HEK293 (cell line): ENCODE measurements at regions not wholly inside any gene's neighbourhood (a gene's known extent, or its start where the extent isn't known, plus 50 kb on each side); places are given as distances from the start of the nearest gene placed in this dataset.

ENCODE experiments used
- CTCF ChIA-PET: fragments of 350-600 bp; formaldehyde crosslinking; extraction: SDS; loops from one replicate; lab custom pipeline; 2021; ENCODE audit warnings: antibody characterized with exemption; lab: Yijun Ruan, JAX
- POLR2A ChIA-PET: fragments of 300-600 bp; formaldehyde crosslinking; extraction: SDS; loops from one replicate; lab custom pipeline; 2020; ENCODE audit warnings: antibody characterized with exemption, inconsistent platforms; lab: Yijun Ruan, JAX
- H3K27ac ChIP-seq: fragments of 200-500 bp; sonication (Bioruptor generic); 2 replicates; pipeline ENCODE4 v1.5.1; 2014; ENCODE audit warnings: low read depth, low read length, control low read depth, inconsistent platforms; ENCODE audit errors: extremely low read depth
- H3K36me3 ChIP-seq, 2 experiments: fragments of 200-500 bp in 1 of 2; sonication (Bioruptor generic) in 1 of 2; 1 replicate in 1 of 2; 2 replicates in 1 of 2; pipeline ENCODE4 v1.5.1; 2014 to 2017; ENCODE audit warnings: inconsistent platforms in 2 of 2, low read length in 2 of 2; ENCODE audit not compliant: control insufficient read depth in 2 of 2, insufficient read depth in 1 of 2
- H3K4me1 ChIP-seq: fragments of 200-500 bp; sonication (Bioruptor generic); 2 replicates; pipeline ENCODE4 v1.5.1; 2014; ENCODE audit warnings: mild to moderate bottlenecking, low read length, inconsistent platforms; ENCODE audit not compliant: control insufficient read depth, insufficient read depth
- H3K4me3 ChIP-seq: 2 replicates; pipeline ENCODE4 v1.5.1; 2011; ENCODE audit warnings: low read depth, mild to moderate bottlenecking, control low read depth, low read length, moderate library complexity
- H3K9me3 ChIP-seq: fragments of 200-500 bp; sonication (Bioruptor generic); 2 replicates; pipeline ENCODE4 v1.5.1; 2014; ENCODE audit warnings: low read depth, low read length, inconsistent platforms; ENCODE audit not compliant: control insufficient read depth, insufficient read depth
- BCL11A ChIP-seq: fragments of 450-650 bp; formaldehyde crosslinking; IDR thresholded peaks from 2 replicates; pipeline ENCODE4 v1.5.1; 2016; ENCODE audit warnings: low read depth, missing biosample characterization, missing genetic modification characterization
- GFI1B ChIP-seq: fragments of 450-650 bp; formaldehyde crosslinking; IDR thresholded peaks from 2 replicates; pipeline ENCODE4 v1.5.1; 2016; ENCODE audit warnings: missing biosample characterization, missing genetic modification characterization
- ZBTB7A ChIP-seq: fragments of 450-650 bp; formaldehyde crosslinking; IDR thresholded peaks from 2 replicates; pipeline ENCODE4 v1.5.1; 2016; ENCODE audit warnings: low read depth, missing biosample characterization, missing genetic modification characterization
- ZNF133 ChIP-seq: fragments of 450-650 bp; formaldehyde crosslinking; IDR thresholded peaks from 2 replicates; pipeline ENCODE4 v1.5.1; 2016; ENCODE audit warnings: missing biosample characterization, missing genetic modification characterization
- ZNF184 ChIP-seq: fragments of 450-650 bp; IDR thresholded peaks from 2 replicates; pipeline ENCODE4 v1.5.1; 2018; ENCODE audit warnings: missing biosample characterization, mild to moderate bottlenecking, missing genetic modification characterization
- ZNF266 ChIP-seq: fragments of 450-650 bp; formaldehyde crosslinking; IDR thresholded peaks from 2 replicates; pipeline ENCODE4 v1.5.1; 2016; ENCODE audit warnings: missing biosample characterization, missing genetic modification characterization, low read depth
- ZNF354C ChIP-seq: fragments of 450-650 bp; formaldehyde crosslinking; IDR thresholded peaks from 2 replicates; pipeline ENCODE4 v1.5.1; 2016; ENCODE audit warnings: missing biosample characterization, missing genetic modification characterization, low read depth, borderline replicate concordance
- ZNF37A ChIP-seq: fragments of 450-650 bp; IDR thresholded peaks from 2 replicates; pipeline ENCODE4 v1.5.1; 2018; ENCODE audit warnings: missing biosample characterization, missing genetic modification characterization
- ZNF521 ChIP-seq: fragments of 450-650 bp; formaldehyde crosslinking; IDR thresholded peaks from 2 replicates; pipeline ENCODE4 v1.5.1; 2017; ENCODE audit warnings: missing biosample characterization, mild to moderate bottlenecking, missing genetic modification characterization
- ZNF571 ChIP-seq: fragments of 450-650 bp; formaldehyde crosslinking; IDR thresholded peaks from 2 replicates; pipeline ENCODE4 v1.5.0; 2017; ENCODE audit warnings: missing biosample characterization, missing genetic modification characterization
- ZNF600 ChIP-seq: fragments of 450-650 bp; formaldehyde crosslinking; IDR thresholded peaks from 2 replicates; pipeline ENCODE4 v1.5.1; 2016; ENCODE audit warnings: missing biosample characterization, missing genetic modification characterization
- ZNF660 ChIP-seq: fragments of 450-650 bp; IDR thresholded peaks from 2 replicates; pipeline ENCODE4 v1.5.1; 2018; ENCODE audit warnings: missing biosample characterization, mild to moderate bottlenecking, missing genetic modification characterization
- ZNF664 ChIP-seq: fragments of 450-650 bp; formaldehyde crosslinking; IDR thresholded peaks from 2 replicates; pipeline ENCODE4 v1.5.1; 2016; ENCODE audit warnings: missing biosample characterization, missing genetic modification characterization
- ZNF768 ChIP-seq: fragments of 450-650 bp; formaldehyde crosslinking; IDR thresholded peaks from 2 replicates; pipeline ENCODE4 v1.5.1; 2018; ENCODE audit warnings: missing biosample characterization, mild to moderate bottlenecking, missing genetic modification characterization
- ZNF843 ChIP-seq: fragments of 450-650 bp; formaldehyde crosslinking; IDR thresholded peaks from 2 replicates; pipeline ENCODE4 v1.5.1; 2016; ENCODE audit warnings: missing biosample characterization, missing genetic modification characterization
- TF ChIP-seq, protein P1 (sequence below): fragments of 450-650 bp; formaldehyde crosslinking; IDR thresholded peaks from 2 replicates; pipeline ENCODE4 v1.5.1; 2016; ENCODE audit warnings: missing biosample characterization, missing genetic modification characterization, borderline replicate concordance
- TF ChIP-seq, protein P2 (sequence below): fragments of 450-650 bp; formaldehyde crosslinking; IDR thresholded peaks from 2 replicates; pipeline ENCODE4 v1.5.1; 2016; ENCODE audit warnings: missing biosample characterization, missing genetic modification characterization
- TF ChIP-seq, protein P3 (sequence below): fragments of 450-650 bp; formaldehyde crosslinking; IDR thresholded peaks from 2 replicates; pipeline ENCODE4 v1.5.1; 2016; ENCODE audit warnings: missing biosample characterization, missing genetic modification characterization
- TF ChIP-seq, protein P4 (sequence below): fragments of 450-650 bp; formaldehyde crosslinking; IDR thresholded peaks from 2 replicates; pipeline ENCODE4 v1.5.1; 2016; ENCODE audit warnings: missing biosample characterization, missing genetic modification characterization
- TF ChIP-seq, protein P5 (sequence below): fragments of 450-650 bp; formaldehyde crosslinking; conservative IDR thresholded peaks from 2 replicates; pipeline ENCODE4 v1.5.1; 2016; ENCODE audit warnings: low read depth, missing biosample characterization, missing genetic modification characterization
- TF ChIP-seq, protein P6 (sequence below): IDR thresholded peaks from 2 replicates; pipeline ENCODE4 v1.6.1; 2011; ENCODE audit warnings: mild to moderate bottlenecking, low read depth, low read length, borderline replicate concordance
- TF ChIP-seq, protein P7 (sequence below): fragments of 450-650 bp; formaldehyde crosslinking; IDR thresholded peaks from 2 replicates; pipeline ENCODE4 v1.5.1; 2017; ENCODE audit warnings: missing biosample characterization, missing genetic modification characterization

DNA sequence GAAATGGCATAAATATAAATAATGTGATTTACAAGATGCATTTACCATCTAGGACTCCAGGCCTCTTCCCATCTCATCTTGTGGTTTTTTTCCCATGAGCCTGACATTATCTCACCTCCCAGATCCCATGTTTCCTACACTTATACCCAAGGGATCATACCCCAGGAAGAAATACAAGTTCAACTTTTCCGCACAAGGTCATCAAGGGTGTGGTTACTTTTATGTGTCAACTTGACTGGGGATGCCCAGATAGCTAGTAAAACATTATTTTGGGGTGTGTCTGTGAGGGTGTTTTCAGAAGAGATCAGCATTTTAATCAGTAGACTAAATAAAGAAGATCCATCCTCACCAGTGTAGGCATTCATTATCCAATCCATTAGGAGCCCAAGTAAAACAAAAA lies 176.3 kb upstream of the TNFAIP3 start:
- Histone ChIP-seq H3K9me3 (no peaks in the 10 kb centered on the region), H3K4me3 (no peak overlapping the region)
- TF ChIP-seq ZNF660, result no peak
- TF ChIP-seq ZNF354C (tag by site-specific recombination), result no peak
- TF ChIP-seq, protein P1, sequence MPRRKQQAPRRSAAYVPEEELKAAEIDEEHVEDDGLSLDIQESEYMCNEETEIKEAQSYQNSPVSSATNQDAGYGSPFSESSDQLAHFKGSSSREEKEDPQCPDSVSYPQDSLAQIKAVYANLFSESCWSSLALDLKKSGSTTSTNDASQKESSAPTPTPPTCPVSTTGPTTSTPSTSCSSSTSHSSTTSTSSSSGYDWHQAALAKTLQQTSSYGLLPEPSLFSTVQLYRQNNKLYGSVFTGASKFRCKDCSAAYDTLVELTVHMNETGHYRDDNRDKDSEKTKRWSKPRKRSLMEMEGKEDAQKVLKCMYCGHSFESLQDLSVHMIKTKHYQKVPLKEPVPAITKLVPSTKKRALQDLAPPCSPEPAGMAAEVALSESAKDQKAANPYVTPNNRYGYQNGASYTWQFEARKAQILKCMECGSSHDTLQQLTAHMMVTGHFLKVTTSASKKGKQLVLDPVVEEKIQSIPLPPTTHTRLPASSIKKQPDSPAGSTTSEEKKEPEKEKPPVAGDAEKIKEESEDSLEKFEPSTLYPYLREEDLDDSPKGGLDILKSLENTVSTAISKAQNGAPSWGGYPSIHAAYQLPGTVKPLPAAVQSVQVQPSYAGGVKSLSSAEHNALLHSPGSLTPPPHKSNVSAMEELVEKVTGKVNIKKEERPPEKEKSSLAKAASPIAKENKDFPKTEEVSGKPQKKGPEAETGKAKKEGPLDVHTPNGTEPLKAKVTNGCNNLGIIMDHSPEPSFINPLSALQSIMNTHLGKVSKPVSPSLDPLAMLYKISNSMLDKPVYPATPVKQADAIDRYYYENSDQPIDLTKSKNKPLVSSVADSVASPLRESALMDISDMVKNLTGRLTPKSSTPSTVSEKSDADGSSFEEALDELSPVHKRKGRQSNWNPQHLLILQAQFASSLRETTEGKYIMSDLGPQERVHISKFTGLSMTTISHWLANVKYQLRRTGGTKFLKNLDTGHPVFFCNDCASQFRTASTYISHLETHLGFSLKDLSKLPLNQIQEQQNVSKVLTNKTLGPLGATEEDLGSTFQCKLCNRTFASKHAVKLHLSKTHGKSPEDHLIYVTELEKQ (tag by site-specific recombination), result no peak
- no peak for TF ChIP-seq ZNF600
- TF ChIP-seq, protein P2, sequence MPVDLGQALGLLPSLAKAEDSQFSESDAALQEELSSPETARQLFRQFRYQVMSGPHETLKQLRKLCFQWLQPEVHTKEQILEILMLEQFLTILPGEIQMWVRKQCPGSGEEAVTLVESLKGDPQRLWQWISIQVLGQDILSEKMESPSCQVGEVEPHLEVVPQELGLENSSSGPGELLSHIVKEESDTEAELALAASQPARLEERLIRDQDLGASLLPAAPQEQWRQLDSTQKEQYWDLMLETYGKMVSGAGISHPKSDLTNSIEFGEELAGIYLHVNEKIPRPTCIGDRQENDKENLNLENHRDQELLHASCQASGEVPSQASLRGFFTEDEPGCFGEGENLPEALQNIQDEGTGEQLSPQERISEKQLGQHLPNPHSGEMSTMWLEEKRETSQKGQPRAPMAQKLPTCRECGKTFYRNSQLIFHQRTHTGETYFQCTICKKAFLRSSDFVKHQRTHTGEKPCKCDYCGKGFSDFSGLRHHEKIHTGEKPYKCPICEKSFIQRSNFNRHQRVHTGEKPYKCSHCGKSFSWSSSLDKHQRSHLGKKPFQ (tag by site-specific recombination), result no peak
- TF ChIP-seq ZBTB7A (tag by site-specific recombination), result no peak
- no peak for TF ChIP-seq ZNF521 (tag by site-specific recombination)
- no peak for TF ChIP-seq ZNF571 (tag by site-specific recombination)
- no peak for TF ChIP-seq ZNF843 (tag by site-specific recombination)
- no peak for TF ChIP-seq ZNF768 (tag by site-specific recombination)
- TF ChIP-seq, protein P3, sequence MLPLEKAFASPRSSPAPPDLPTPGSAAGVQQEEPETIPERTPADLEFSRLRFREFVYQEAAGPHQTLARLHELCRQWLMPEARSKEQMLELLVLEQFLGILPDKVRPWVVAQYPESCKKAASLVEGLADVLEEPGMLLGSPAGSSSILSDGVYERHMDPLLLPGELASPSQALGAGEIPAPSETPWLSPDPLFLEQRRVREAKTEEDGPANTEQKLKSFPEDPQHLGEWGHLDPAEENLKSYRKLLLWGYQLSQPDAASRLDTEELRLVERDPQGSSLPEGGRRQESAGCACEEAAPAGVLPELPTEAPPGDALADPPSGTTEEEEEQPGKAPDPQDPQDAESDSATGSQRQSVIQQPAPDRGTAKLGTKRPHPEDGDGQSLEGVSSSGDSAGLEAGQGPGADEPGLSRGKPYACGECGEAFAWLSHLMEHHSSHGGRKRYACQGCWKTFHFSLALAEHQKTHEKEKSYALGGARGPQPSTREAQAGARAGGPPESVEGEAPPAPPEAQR, result no peak
- TF ChIP-seq GFI1B (tag by site-specific recombination), result no peak
- no peak for TF ChIP-seq ZNF266 (tag by site-specific recombination)
- TF ChIP-seq, protein P4, sequence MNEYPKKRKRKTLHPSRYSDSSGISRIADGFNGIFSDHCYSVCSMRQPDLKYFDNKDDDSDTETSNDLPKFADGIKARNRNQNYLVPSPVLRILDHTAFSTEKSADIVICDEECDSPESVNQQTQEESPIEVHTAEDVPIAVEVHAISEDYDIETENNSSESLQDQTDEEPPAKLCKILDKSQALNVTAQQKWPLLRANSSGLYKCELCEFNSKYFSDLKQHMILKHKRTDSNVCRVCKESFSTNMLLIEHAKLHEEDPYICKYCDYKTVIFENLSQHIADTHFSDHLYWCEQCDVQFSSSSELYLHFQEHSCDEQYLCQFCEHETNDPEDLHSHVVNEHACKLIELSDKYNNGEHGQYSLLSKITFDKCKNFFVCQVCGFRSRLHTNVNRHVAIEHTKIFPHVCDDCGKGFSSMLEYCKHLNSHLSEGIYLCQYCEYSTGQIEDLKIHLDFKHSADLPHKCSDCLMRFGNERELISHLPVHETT (tag by site-specific recombination), result no peak
- TF ChIP-seq ZNF133 (tag by site-specific recombination), result no peak
- TF ChIP-seq, all 188 proteins: peak for 0
- no peaks in the 10 kb centered on the region for H3K4me1 ChIP-seq
- POLR2A ChIA-PET, result no interaction called here
- H3K27ac ChIP-seq, result no peak overlapping the region
- no peaks in the 10 kb centered on the region for H3K36me3 ChIP-seq
- CTCF ChIA-PET, result interaction anchor here (0.6 to 1.4 kb wide), 6 partner anchors 14 to 55 kb away, joined by 3 to 8 read pairs (median 4); no protein-coding TSS in a partner anchor

DNA sequence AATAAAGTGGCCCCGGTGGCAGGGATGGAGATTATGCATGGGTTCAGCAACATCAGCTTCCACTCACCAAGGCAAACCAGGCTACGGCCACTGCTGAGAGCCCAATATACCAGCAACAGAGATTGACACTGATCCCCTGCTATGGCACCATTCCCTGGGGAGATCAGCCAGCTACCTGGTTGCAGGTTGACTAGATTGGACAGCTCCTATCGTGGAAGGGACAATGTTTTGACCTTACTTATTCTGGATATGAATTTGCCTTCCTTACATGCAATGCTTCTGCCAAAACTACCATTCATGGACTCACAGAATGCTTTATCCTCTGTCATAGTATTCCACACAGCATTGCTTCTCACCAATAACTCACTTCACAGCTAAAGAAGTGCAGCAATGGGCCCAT lies 174.8 kb upstream of the TNFAIP3 start:
- H3K27ac ChIP-seq, result no peak overlapping the region
- no peaks in the 10 kb centered on the region for H3K9me3 ChIP-seq
- POLR2A ChIA-PET, result no interaction called here
- H3K36me3 ChIP-seq, result no peaks in the 10 kb centered on the region
- H3K4me1 ChIP-seq, result no peaks in the 10 kb centered on the region
- CTCF ChIA-PET, result interaction anchor here (0.6 to 1.1 kb wide), 4 partner anchors 20 to 312 kb away, joined by 3 to 4 read pairs (median 3); no protein-coding TSS in a partner anchor
- H3K4me3 ChIP-seq, result no peak overlapping the region
- TF ChIP-seq, protein P5, sequence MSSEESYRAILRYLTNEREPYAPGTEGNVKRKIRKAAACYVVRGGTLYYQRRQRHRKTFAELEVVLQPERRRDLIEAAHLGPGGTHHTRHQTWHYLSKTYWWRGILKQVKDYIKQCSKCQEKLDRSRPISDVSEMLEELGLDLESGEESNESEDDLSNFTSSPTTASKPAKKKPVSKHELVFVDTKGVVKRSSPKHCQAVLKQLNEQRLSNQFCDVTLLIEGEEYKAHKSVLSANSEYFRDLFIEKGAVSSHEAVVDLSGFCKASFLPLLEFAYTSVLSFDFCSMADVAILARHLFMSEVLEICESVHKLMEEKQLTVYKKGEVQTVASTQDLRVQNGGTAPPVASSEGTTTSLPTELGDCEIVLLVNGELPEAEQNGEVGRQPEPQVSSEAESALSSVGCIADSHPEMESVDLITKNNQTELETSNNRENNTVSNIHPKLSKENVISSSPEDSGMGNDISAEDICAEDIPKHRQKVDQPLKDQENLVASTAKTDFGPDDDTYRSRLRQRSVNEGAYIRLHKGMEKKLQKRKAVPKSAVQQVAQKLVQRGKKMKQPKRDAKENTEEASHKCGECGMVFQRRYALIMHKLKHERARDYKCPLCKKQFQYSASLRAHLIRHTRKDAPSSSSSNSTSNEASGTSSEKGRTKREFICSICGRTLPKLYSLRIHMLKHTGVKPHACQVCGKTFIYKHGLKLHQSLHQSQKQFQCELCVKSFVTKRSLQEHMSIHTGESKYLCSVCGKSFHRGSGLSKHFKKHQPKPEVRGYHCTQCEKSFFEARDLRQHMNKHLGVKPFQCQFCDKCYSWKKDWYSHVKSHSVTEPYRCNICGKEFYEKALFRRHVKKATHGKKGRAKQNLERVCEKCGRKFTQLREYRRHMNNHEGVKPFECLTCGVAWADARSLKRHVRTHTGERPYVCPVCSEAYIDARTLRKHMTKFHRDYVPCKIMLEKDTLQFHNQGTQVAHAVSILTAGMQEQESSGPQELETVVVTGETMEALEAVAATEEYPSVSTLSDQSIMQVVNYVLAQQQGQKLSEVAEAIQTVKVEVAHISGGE (tag by site-specific recombination), result no peak
- TF ChIP-seq, protein P6, sequence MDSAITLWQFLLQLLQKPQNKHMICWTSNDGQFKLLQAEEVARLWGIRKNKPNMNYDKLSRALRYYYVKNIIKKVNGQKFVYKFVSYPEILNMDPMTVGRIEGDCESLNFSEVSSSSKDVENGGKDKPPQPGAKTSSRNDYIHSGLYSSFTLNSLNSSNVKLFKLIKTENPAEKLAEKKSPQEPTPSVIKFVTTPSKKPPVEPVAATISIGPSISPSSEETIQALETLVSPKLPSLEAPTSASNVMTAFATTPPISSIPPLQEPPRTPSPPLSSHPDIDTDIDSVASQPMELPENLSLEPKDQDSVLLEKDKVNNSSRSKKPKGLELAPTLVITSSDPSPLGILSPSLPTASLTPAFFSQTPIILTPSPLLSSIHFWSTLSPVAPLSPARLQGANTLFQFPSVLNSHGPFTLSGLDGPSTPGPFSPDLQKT, result no peak
- TF ChIP-seq ZNF37A (tag by site-specific recombination), result no peak
- TF ChIP-seq ZNF664 (tag by site-specific recombination), result no peak
- TF ChIP-seq, protein P7, sequence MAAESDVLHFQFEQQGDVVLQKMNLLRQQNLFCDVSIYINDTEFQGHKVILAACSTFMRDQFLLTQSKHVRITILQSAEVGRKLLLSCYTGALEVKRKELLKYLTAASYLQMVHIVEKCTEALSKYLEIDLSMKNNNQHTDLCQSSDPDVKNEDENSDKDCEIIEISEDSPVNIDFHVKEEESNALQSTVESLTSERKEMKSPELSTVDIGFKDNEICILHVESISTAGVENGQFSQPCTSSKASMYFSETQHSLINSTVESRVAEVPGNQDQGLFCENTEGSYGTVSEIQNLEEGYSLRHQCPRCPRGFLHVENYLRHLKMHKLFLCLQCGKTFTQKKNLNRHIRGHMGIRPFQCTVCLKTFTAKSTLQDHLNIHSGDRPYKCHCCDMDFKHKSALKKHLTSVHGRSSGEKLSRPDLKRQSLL (tag by site-specific recombination), result no peak
- TF ChIP-seq BCL11A (tag by site-specific recombination), result no peak
- TF ChIP-seq ZNF184 (tag by site-specific recombination), result no peak
